Fibroblast of peridontal ligament (primary cell): ENCODE measurements at regions not wholly inside any gene's neighbourhood (a gene's known extent, or its start where the extent isn't known, plus 50 kb on each side); places are given as distances from the start of the nearest gene placed in this dataset.
"Not testable (repeated sequence)": the region's sequence is repeated elsewhere in the genome, so short reads cannot be mapped to it uniquely, and the experiment has no call there.

Experiments used
- DNase-seq: peaks from one replicate; pipeline ENCODE4 v3.0.0-alpha.2; 2010; ENCODE audit errors: extremely low read depth

DNA sequence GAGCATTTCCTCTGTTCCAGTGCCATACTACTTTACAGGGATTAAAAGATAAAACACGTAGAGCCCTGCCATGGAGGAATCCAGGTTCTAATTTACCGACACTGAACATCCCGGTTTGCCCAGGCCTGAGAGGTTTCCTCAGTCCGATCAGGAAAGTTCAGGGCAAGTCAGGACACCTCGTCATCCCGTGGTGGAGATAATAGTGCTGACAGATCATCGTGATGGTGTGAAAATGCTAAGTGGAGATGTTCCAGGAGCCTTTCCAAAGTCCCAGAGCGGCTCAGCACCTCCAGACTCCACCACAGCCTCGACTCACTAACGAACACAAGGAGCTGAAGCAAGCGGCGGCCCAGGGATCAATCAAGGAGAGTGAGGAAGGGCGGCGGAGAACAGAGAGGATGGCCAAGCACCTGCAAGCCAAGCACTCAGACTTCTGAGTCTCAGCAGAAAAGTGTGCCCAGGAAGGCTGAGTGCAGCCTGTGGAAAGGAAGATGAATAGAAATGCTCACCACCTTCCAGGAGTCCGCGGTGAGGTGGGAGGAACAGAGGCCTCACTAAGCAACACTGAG lies 103.7 kb upstream of the VWC2 start:
- no peak for DNase-seq

DNA sequence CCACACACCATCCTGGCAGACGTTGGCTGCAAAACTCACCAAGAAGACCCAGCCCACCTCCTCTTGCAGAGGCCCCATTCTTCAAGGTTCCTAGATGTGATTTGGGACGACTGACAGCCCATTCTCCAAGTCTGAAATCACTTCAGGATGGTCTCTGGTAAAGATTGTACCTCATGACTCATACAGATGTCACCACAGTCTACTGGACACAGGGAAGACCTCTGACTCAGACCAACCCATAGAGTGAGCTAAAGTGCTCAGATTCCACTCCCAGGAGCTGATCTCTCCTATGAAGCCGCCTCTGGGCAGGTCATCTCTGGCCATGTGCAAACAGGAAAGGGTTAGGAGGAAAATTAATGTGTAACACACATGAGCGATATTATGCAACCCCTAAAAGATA lies 102.4 kb upstream of the VWC2 start:
- DNase-seq: no peak

DNA sequence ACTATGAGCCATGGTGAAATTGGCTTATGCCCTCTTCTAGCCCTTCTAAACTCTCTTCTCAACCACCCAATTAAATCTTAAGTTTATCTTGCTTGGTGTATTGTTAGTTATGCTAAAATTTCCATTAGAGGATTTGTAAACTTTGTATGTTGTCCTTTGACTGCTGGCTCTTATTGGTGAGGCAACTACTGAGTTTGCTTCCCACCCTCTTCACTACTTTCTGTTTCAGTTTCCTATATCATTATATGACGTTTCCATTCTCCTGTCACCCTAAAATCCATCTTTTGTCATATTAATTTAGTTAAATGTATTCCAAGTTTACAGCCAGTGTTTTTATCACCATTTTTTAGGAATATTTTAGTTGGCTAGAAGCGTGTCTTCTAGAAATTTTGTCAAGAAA lies 80.9 kb upstream of the VWC2 start:
- DNase-seq: no peak

DNA sequence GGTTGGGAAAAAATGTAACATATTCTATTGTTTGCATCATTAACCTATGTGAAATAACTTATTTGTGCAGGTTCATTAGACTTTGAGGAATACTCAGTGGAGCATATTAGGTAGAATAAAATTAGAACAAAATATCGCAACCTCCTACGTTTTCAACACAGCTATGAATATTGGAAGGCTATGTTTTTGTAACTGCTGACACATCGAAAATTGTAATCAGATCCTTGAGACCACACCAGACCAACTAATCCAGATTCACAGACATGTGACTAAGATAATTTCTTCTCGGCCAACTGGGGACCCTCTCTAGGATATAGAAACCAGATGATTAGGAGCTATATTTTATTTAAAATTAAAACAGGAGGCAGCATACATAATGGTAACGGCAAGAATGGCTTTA lies 77.5 kb upstream of the VWC2 start:
- DNase-seq: no peak

DNA sequence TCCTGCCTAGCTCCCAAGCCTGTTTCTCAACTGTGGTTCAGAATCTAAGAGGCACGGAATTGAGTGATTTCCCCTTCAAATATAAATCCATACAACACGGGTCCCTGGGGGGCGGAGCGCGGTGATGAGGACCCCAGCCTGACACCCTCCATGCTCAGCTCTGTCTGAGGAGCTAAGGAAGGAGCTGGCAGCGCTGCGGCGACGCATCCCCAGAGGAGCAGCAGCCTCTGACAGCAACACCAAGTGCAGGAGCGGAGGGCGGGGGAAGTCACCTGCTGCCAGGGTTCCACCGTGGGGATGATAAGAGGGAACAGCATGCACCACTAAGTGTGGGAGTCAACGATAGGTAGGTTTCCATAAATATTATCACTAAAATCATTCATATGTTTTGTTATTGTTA lies 72.6 kb upstream of the VWC2 start:
- no peak for DNase-seq

DNA sequence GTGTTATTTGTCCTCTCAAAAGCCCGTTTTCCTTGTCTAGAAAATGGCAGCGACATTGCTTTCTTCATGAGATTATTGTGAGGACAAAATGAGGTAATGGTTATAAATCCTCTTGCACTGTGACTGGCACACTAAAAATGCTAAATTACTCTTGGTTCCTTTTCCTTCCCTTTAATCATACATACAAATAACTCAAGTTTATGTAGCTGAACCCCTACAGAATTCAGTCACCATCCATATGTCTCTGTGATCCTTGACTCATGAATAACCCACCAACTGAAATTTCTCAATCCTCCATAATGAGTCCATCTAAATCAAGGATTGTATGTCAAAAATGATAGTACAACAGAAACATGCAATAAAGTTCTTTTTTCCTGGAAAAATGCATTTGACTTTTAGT lies 71.3 kb upstream of the VWC2 start:
- no peak for DNase-seq

DNA sequence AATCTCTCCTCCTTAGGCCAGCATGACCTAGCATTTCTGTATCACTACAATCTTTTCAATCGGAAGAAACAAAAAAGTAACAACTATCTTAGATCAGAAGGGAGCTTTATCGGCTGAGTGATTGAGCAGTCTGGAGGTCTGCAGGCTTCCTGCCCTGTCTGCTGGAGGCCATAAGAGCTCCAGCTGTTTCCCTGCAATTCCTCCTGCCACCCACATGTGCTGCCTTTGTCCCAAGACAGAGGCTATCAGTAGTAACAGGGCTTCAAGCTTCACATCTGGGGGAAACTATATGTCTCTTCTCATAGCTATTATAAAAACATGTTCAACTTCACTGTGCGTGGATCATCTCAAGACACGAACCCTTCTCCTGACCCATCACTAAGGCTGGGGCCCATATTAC lies 70.1 kb upstream of the VWC2 start:
- DNase-seq: no peak

DNA sequence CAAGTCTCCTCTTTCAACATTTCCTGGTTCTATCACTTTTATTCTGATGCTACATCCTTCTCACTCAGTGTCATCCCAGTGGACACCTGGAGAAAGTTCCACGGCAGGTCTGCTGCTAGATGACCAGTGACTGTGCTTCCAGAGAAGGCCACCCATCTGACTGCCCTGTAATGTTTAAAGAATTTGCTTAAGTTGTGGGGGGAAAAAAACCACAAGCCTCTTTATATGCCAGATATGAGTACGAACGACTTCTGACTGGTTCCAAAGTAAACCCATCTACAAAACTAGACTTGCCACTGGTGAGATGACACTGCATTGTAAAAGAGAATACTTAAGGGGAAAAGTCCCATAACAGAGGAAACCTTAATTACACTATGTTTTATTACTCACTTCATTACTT lies 69.6 kb upstream of the VWC2 start:
- DNase-seq: no peak

DNA sequence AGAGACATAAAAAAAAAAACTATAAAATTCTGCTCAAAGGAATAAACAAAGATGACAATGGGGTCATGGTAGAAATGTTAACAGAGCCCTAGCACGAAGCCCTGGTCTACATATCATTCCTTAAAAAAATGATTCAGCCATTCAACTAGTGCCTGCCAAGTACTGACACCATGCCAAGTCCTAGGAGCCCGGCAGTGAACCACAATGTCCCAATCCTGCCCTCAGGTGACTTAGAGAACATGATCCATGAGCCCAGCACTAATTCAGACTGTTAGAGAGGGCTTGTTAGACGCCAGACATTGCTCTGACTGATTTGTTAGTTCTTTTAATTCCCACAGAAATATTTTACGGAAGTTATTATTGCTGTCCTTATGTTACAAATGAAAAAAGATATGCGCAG lies 67.3 kb upstream of the VWC2 start:
- DNase-seq: no peak

DNA sequence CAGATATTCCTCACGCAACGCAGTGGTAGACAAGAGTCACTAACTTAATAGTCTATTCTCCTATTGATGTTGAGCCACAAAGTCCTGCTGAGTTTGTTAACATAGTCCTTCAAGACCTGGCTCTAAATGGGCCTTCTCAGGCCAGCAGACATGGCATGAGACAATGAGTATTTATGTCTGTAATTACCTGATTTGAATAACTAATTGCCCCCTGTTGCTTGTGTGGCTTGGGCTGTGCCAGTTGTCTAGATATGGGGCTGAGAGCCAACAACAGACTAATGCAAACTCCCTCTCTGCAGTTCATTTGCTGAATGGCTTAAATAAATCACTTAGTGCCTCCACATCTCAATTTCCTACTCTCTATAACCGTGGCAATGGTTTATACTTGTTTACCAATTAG lies 65.5 kb upstream of the VWC2 start:
- DNase-seq: no peak

DNA sequence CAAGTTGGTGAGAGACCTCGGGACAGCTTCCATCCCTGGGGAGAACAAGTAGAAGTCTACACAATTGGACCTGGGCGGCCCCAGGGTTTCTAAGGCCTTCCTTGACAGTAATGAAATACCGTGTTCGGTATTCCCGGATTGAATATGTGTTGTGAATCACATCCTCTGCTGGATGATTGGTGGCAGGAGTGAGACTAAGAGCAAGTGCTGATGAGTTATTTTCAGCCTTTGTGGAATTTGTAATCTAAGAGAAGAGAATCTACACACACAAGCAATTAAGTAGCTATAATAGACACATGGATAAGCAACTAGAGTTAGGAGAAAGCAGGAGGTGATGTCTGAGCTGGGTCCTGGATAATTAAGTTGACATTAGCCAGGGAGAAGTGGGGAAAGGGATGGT lies 64.8 kb upstream of the VWC2 start:
- DNase-seq: no peak

DNA sequence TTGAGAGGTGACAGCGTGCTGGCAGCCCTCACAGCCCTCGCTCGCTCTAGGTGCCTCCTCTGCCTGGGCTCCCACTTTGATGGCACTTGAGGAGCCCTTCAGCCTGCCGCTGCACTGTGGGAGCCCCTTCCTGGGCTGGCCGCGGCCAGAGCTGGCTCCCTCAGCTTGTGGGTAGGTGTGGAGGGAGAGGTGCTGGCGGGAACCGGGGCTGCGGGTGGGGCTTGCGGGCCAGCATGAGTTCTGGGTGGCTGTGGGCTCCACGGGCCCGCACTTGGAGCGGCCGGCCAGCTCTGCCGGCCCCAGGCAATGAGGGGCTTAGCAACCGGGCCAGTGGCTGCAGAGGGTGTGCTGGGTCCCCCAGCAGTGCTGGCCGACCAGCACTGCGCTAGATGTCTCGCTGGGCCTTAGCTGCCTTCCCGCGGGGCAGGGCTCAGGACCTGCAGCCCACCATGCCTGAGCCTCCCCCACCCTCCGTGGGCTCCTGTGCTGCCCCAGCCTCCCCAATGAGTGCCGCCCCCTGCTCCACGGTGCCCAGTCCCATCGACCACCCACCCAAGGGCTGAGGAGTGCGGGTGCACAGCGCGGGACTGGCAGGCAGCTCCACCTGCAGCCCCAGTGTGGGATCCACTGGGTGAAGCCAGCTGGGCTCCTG lies 62.2 kb upstream of the VWC2 start:
- DNase-seq: not testable (repeated sequence)

DNA sequence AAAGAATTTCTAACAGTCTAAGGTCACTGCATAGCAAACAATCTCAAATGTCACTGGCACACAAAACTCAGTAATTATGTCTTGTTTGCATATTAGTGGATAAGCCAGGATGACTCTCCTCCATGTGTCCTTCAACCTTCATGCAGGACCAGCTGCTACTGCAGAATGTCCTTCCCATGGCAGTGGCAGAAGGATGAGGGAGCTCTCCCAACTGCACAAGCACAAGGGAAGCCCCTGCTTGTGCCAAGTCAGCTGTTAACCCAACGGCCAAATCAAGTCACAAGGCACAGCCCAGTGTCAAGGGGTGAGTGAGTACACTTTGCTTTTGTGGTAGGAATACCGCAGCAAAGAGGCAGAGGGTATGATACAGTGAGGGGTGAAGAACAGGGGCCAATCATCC lies 59.3 kb upstream of the VWC2 start:
- DNase-seq: no peak

DNA sequence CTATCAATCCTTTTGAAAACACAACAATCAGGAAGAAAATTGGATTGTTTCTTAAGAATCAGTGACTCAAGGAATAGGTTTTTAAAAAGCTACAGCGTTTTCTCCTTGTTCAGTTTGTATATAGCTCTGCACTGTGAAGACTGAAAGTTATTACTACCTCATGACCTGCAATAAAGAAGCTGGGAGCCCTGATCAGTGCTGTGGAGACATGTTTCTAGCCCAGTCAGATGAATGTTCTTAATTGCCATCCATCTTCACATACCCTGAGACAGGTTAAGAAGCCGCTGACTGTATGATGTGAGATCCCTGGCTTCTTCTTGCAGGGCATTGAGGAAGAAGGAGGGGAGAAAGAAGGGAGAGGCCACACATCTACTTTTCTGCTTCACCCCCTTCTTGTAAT lies 58.0 kb upstream of the VWC2 start:
- no peak for DNase-seq

DNA sequence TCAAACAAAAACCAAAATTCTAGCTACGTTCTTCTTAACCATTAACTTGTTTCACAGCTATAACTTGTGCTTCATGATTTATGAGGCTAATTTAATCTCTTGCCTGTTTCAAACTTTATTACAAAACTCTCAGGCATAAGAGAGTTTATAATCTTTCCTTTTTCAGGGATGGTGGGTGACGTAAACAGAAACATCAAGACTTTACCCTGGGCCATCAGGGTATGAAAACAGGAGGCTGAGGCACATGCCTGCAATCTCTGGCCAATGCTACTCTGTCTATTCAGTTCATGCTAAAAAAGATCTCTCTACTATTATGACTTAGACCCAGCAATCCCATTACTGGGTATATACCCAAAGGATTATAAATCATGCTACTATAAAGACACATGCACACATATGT lies 55.9 kb upstream of the VWC2 start:
- DNase-seq: no peak

DNA sequence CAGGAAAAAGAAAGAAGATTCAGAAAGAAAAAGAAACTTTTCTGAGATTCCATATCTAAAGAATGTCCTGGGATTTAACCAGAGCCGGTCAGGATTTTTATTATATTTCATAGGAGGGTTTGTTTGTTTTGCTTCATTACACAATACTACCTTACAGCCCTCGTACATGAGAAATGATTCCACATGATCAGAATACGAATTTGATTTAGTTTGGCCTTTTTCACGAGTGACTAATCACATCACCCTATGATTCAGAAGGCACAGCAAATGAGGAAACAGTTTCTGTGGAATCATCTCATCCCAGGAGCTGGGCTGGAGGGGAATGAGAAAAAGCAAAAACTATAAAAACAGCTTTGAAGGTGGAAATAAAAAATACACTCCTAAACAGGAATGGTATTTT lies 54.7 kb upstream of the VWC2 start:
- no peak for DNase-seq

DNA sequence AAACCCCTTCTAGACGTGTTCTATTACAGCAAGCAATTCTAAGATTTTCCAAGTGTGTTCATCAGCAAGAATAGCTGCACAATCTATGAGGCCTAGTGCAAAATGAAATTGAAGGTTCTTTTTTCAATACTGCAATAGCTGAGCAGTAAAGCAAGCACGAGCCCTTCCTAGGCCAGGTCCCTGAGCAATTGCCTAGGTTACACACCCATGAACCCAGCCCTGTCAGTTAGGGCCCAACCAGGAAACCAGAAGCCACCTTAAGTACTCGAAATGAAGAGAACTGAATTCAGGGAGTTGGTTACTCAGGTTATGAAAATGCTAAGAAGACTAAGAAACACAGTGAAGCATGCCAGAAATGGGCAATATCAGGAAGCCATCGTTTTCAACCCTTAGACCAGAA lies 52.0 kb upstream of the VWC2 start:
- DNase-seq: no peak
